ENCODE measurements at regions not wholly inside any gene's neighbourhood (a gene's known extent, or its start where the extent isn't known, plus 50 kb on each side); places are given as distances from the start of the nearest gene placed in this dataset.

DNA sequence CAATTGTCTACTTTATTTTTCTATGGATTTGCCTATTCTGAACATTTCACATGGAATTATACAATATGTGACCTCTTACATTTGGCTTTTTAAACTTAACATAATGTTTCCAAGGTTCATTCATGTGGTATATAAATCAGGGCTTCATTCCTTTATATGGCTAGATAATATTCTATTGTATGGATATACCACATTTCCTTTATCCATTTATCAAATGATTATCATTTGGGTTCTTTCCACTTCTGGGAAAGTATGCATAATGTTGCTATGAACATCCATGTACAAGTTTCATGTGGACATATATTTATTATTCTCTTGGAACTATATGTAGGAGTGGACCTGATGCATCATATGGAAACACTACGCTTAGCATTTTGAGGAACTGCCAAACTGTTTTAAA is 99.7 kb upstream of the NCKAP5 start:
- DNase-seq, result no peak

DNA sequence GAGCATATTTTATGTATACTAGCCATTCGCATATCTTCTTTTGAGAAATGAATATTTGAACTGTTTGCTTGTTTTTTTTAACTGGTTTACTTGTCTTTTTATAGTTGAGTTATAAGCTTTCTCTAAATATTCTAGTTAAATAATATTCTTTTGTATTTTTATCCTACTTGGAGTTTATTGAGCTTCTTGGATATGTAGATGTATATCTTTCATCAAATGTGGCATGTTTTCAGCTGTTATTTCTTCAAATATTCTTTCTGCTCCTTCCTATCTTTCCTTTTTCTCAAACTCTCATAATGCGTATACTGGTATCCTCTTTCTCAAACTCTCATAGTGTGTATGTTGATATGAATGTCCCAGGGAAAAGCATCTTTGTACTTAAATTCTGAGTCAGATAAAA is 100.3 kb upstream of the NCKAP5 start:
- no peak for DNase-seq

DNA sequence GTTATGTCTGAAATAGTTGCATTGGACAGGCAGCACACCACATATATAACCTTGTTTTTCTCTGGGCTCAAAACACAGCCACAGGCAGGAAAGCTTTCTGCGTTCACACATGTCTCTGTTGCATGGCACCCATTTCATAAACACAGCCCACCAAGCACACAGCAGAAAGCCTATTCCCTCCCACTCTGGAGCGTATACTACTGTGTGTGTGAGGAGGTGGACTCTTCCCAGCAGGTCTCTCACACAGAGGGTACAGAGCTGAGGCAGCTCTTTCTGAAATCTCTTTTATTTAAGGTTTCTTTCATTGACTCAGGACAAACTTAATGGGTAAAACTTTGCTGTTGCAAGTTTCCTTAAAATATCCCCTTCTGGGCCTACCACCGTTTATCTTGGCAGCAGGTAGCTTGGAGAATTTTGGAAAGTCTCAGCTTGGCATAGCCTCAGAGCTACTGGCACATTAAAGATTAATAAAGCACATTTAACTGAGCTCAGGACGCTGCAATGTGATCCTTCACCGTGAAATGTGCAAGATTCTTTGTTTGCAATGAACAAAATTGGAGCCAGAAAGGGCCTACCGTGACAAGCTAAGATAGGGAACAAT is 105.1 kb upstream of the NCKAP5 start:
- DNase-seq, result no peak

DNA sequence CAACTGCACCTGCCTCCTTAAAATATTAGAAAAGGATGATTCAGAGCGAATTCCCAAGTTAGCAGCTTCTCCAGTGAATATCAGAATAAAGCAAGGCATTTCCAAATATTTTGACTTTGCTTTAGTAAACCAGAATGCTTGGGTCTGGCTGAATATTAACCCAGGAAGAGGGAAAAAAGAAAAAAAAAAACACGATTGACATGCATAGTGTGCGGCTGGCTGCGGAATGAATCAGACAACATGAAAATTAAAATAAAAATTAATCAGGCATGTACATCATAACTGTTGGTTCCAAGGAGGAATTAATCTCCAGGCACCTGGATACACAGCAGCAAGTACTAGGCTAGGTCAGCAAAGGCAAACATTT is 105.8 kb upstream of the NCKAP5 start:
- no peak for DNase-seq

DNA sequence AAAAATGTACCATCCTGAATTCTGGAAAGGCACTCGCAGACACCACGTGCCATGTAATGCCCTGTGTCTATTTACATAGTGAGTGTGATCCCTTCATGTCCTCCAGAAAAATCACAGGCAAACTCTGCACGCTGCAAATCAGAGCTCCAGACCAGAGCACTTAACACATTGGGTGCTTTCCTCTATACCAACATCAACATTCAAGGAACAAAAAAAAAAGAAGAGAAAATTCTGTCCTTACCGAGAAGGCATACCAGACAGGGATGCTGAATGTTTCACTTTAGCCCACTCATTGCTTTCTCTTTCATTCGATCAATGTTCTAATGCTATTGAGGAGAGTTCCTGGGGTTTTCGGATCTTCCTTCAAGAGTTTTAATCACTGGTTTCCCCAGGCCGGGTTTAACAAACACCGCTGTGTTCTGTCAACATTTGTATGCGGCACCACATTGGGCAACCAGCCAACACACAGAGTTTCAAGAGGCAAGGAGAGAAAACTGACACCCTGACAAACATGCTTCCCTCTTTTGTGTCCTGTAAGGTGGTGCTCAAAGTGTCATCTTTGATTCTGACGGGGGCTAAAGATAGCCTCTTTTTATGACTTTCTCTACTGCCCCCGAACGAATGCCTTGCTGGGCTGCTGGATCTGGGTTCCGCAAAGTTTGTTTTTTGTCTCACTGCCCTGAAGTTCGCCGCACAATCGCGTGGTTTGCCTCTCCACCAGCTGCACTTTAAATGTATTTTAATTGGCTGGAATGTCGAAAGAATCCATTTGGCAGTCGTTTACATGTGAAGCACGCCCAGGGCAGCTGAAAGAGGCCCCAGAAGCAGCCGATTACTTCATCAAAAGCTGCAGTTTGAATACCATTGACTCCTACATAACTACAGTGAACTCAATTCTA is 106.4 kb upstream of the NCKAP5 start:
- no peak for DNase-seq

DNA sequence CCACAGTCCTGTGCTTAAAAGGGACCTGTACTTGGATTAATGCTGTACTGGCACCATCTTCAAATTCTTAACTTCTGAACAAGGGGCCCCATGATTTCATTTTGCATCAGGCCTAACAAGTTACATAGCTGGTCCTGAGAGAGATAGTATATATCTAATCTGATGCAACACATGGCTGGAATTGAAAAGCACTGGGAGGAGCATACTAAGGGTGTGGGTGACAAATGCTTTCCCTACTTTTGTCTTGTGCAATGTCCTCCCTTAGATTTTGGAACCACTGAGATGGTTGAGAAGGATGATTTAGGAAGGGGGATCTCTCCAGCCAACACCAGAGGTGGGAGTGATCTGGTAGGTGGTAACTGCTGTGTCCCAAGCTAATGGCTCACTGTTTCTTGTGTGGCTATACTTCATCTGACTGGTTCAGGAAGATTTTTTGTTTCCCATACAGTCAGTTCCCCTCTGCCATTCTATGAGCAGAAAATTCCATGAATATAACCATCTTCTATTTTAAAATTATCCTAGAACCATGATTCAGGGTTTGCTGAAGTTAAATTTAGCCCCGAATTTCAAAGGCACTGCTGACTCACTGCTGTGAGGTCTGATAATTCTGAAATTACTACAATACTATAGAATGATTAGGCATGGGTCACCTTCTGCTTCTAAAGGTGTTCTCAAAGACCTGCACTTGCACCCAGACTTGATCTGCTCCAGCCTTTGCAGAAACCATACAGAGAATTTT is 108.3 kb upstream of the NCKAP5 start:
- DNase-seq, result no peak

DNA sequence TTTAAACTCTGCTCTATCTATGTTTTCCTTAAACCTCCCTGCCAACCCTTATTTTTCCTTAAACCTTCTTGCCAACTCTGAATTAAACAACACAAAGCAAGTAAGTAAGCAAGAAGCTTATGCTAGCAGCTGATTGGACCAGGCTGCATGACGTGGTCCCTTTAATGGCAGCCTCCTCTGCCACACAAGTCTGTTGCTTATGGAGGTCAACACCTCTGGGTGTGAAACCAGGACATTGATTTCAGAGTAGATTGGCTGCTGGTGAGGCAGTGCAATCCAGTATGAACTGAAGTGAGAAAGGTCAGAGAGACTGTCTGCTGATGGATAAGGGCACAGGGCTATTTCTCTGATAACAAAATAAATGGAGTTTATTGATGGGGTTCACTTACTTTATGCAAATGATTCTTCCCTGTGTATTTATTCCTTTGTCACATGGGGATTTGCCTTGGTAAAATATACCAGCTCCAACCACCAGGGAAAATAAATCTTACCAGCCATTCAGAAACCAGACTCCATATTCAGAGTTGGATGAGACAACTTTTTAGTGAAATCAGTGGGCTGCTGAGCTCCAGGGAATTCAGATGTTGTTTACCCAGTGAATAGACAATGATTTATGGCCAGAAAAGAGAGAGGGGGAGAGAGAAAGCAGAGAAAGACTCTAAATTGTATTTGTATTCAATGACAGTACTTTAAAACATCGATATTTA is 112.2 kb upstream of the NCKAP5 start:
- DNase-seq, result no peak

DNA sequence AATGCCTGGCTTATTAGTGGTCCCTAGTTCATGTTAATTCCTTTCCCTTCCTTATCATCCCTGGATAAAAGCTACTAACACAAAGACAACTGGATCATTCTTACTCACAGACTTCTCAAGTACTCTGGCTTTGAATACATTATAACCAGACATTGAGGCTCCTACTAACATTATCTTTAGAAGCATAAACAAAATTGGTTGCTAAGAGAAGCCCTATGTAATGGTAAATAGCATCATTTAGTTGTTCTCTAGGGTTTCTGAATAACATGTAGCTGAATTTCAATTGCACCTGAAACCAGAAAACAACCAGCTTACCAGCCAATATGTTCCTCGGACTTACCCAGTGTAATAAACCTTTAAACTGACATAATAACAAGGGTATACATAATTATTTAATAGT is 114.1 kb upstream of the NCKAP5 start:
- DNase-seq, result no peak

DNA sequence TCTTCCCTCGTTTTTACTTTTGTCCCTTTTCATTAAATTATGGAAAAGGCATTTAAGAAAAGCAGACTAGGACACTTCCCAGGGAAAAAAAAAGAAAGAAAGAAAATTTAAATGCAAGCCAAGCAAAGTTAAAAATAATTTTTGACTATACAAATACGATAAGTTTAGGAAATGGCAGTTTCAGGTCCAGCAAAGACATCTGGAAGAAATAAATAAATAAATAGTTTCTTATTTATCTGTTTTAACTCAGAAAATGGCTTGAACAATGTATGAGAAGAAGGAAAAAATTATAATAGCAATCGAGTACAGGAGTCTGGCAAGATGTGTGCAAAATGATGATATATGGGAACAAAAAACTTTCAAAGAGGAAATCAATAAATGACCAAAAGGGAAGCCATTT is 114.6 kb upstream of the NCKAP5 start:
- DNase-seq, result no peak

DNA sequence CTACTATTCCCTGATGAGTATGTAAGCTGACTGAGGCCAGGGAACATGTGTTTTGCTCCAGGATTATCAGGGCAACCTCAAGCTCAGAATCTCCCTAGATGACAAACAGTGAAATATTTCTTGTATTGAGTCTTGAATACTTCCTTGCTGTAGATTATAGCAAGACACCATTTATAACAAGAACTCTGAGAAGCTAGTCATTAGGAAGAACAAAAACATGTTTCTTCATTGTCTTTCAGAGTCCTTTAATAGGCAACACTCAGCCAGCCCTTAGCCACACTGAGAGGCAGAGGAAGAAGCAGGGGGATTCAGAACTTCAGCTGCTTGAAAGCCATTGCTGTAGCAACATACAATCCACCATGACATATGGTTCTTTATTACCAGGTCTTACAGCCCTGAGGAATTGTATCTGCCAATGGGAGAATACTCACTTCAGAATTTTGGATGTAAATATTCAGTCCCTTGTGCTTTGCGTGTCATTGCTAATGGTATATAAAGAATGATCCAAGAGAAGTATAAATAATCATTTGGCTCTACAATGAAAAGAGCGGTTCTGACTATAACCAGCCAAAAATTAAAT is 117.5 kb upstream of the NCKAP5 start:
- DNase-seq, result no peak

DNA sequence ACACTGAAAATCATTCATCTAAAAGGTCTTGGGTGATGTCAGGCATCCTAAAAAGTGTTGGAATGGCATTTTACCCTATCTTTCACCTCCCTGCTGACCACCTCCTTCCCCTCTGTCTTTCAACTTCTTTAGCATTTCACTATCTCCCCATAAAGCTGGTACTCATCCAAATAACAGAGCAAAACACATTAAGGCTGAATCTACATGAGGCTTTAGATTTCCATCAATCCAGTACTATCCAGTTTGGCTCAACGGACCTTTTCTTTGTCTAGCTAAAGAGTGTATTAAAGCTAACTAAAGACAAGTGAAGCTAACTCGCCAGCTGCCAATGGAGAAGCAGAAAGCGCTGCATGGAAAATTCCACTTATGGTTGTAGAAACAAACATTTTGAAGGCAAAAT is 122.5 kb upstream of the NCKAP5 start:
- no peak for DNase-seq

DNA sequence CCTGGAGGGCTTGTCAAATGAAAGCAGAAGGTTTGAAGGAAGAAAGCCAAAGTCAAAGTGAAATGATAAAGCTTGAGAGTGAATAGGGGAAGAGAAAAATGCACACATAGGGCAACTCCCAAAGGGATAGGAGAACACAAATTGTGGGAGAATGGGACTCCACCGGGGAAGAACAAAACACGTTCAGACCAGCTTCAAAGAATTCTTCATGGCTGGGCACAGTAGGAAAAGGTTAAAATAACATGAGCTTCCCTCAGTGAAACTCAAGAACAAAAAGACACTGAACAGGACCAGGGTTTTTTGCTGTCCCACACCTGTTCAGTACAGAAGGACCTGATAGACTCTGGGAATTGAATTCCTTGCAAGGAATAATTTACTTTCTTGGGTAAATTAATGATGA is 123.1 kb upstream of the NCKAP5 start:
- no peak for DNase-seq

DNA sequence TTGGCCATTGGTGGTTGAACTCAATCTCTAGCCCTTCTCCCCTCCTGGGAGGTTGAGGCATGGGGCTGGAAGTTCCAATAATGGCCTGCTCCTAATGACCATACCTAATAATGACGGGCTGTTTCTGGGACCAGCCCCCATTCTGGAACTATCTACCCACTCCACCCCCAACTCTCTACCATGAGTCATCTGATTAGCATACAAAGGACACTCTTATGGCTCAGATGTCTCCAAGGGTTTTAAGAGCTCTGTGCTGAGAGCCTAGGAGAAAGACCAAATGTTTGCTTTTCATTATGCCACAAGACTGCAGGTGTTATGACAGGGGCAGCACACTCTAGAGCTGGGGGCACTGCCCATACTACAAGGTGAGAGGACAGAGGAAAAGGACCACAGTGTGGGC is 137.0 kb upstream of the NCKAP5 start:
- DNase-seq, result no peak

DNA sequence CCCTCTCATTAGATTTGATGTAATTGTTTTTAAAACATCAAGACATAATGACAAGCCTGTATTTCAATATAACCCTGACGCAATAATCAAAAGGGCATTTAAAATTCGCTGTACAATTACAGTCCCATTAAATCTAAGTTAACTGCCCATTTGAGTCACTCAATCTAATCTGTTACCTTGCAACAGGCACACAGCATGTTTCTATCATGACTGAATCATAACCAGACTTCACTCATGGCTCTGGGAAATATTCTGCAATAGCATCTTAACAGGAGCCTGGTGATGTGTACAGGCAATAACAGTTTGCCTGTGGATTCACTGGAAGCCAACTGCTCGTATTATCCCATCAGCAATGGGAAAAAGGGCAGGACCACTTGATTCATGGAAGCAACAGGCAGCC is 142.3 kb upstream of the NCKAP5 start:
- no peak for DNase-seq

DNA sequence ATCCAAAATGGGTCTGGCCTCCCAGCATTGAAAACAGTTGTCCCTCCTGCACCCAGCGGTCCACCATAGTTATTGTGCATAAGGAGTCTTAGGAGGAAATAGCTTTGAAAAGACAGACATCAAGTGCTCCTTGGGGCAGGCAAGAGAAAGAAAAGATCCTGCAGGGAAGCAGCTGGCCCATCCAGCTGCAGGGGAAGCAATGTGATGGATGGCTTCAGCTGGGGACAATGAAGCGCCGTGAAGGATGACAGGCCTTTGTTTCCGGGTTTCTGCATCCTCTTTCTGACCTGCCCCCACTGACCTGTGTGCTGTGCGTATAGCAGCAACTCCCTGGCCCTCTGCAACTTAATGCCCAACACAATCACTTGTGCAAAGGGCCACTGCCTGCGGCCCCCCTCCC is 142.9 kb upstream of the NCKAP5 start:
- no peak for DNase-seq

DNA sequence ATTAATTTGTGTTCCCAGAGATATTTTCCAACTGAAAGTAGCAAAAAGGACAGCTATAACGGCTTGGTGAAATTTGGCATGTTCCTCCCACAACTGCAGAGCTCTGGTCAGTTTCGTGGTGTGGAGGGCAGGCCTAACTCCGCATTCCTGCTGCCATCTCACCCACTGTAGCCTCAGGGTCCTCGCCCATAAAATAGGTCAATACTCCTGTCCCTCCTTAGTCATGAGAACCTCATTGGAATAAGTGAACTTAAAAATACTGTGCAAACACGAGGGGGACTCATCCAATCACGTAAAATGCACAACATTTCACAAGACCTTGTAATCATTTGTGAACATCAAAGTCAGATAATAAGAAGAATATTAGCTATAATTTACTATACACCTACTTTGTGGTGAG is 143.5 kb upstream of the NCKAP5 start:
- DNase-seq, result no peak

DNA sequence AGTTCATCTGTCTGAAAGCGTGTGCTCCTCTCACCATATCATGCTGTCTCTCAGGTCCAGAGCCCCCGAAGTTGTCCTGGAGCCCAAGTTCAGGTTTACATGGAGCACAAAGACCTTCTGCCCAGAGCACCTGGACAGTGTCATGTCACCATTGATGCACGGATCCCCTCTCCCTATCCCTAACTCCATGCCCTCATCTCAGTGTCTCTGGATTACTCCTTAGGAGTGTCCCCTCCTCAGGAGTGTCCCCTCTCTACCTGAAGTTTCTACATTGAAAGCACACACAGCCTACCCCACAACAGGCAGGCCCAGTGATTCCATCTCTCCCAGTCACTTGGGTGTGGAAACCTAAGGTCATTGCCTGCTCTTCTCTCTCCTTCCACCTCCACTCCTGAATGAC is 144.1 kb upstream of the NCKAP5 start:
- no peak for DNase-seq

DNA sequence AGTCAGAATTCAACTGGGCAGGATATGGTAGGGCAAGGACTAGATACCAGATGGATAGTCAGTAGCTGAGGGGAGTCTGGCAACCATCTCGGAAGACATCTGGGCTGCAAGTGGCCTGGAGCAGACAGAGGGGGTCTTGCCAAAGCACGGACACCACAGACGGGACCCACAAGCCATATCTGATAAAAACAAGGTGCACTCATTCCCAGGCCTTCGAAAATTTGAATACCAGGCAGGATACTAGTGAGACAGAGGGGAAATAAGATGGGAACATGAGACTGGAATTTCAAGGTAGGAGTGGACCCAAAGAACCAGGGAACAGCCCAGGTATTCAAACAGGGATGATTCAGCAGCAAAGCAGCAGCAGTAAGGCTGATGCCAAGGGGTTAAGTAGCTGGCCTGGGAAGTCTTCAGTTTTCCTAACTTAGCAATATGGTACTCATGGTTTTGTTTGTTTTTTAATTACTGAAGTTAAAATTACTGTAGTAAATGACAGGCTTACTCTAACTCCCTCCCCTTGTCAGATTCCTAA is 144.9 kb upstream of the NCKAP5 start:
- DNase-seq, result no peak

DNA sequence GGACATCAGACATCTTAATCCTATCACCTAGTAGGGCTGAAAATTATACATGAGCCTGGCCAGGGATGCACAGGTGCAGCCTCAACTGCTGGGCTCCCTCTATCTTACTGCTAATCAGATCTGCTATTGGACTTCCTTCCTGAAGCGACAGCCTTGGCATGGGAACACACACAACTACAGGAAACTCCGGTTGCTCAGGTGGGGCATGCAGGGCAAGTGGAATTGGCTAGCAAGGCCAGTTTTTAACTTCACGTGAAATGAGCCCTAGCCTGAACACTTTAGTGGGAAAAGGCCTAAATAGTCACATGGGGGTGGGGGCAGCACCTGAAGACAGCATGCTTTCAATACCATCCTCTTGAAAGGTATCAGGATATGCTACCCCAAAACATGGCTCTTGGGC is 147.9 kb upstream of the NCKAP5 start:
- no peak for DNase-seq

DNA sequence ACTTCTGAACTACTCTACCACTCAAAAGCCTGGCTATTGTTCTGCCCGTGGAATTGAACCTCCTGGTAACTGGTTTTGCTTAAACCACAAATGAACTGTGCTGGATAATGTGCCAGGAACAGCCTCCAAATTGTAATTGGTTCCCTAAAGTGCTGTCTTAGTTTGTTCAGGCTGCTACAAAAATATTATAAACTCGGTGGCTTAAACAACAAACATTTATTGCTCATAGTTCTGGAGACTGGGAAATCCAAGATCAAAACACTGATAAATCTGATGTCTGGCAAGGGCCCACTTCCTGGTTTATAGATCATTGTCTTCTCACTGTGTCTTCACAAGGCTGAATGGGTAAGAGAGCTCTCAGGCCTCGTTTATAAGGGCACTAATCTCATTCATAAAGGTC is 149.2 kb upstream of the NCKAP5 start:
- no peak for DNase-seq

DNA sequence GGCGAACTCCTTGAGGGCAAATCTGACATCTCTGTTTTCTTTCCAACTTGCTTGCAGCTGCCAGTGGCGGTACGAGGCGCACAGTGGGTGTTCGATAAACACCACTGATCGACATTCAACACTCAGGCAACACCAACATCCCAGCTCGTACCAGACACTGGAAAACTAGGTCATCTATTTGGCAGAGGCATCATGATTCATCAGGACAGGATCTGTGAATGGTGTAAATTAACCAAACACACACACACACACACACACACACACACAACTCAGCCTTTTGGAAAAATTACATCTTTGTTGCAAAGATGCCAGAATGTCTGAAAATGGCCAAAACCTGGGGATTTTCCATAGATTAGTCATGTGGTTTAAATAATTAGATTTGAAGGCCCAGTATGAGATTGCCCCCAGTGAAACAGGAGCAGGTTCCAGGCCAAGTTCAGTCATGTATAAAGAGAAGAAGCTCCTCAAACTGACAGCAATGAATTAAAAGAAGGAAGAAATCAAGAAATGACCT is 150.5 kb upstream of the NCKAP5 start:
- DNase-seq, result no peak

DNA sequence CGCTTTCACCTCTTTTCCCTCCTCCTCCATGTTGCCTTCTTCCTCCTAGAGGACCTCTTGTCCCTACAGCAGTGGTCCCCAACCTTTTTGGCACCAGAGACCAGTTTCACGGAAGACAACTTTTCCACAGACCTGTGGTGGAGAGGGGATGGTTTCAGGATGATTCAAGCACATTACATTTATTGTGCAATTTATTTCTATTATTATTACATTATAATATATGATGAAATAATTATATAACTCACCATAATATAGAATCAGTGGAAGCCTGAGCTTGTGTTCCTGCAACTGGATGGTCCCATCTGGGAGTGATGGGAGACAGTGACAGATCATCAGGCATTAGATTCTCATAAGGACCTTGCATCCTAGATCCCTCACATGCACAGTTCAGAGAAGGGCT is 152.2 kb upstream of the NCKAP5 start:
- no peak for DNase-seq

DNA sequence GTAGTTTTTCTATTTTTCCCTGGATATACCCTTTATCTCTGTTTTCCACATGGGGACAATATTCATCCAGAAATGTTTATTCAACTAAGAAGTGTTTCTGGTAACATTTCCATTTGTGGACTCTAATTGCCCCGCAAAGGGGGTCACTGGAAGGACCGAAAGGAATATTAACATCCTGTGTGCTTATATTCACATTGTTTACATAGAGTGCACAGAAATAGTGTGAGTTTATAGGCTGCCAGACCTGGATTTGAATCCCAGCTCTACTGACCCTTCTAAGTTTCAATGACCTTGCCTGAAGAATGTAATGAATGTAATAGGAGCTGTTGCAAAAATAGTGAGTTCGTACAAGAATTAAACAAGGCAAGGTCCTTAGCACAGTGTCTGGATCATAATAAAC is 152.9 kb upstream of the NCKAP5 start:
- no peak for DNase-seq
